ENCODE measurements at regions not wholly inside any gene's neighbourhood (a gene's known extent, or its start where the extent isn't known, plus 50 kb on each side); places are given as distances from the start of the nearest gene placed in this dataset.

GRCh38 chr7:156021471-156021870, 209.2 kb upstream of the SHH start:
- no peak overlapping the region for H3K27ac Mint-ChIP-seq (ENCODE audit: unreplicated experiment)
- H3K27me3 Mint-ChIP-seq (ENCODE audit: low read depth), result peaks cover 3% of the 10 kb centered on the region
- no peak overlapping the region for H3K4me3 Mint-ChIP-seq
- DNase-seq (ENCODE audit: low read depth, low spot score), result no peak
- TF ChIP-seq, protein P1, sequence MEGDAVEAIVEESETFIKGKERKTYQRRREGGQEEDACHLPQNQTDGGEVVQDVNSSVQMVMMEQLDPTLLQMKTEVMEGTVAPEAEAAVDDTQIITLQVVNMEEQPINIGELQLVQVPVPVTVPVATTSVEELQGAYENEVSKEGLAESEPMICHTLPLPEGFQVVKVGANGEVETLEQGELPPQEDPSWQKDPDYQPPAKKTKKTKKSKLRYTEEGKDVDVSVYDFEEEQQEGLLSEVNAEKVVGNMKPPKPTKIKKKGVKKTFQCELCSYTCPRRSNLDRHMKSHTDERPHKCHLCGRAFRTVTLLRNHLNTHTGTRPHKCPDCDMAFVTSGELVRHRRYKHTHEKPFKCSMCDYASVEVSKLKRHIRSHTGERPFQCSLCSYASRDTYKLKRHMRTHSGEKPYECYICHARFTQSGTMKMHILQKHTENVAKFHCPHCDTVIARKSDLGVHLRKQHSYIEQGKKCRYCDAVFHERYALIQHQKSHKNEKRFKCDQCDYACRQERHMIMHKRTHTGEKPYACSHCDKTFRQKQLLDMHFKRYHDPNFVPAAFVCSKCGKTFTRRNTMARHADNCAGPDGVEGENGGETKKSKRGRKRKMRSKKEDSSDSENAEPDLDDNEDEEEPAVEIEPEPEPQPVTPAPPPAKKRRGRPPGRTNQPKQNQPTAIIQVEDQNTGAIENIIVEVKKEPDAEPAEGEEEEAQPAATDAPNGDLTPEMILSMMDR (conservative IDR thresholded peaks at IDR 0.05), result no peak
- peaks cover 11% of the 10 kb centered on the region for H3K4me1 Mint-ChIP-seq
- peaks cover 3% of the 10 kb centered on the region for H3K9me3 Mint-ChIP-seq
- H3K36me3 Mint-ChIP-seq (ENCODE audit: low read depth), result no peaks in the 10 kb centered on the region

DNA sequence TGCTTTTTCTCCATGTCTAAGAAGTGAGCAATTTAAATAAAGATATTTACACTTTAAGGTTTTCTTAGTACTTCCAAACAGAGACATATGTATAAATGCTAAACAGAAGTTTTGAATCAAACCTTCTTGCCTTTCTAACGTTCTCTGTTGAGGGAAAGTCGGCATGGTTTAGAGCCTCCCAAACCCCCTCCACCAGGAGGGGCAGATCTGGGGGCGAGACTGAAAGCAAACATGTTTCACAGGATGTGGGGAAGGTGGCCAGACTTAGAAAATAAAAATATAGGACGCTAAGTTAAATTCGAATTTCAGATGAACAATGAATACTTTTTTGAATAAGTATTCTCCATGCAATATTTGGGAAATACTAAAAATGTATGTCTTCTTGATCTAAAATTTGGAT, 208.3 kb upstream of the SHH start:
- no peaks in the 10 kb centered on the region for H3K36me3 Mint-ChIP-seq (ENCODE audit: low read depth)
- H3K9me3 Mint-ChIP-seq, result peaks cover 5% of the 10 kb centered on the region
- no peak for DNase-seq (ENCODE audit: low read depth, low spot score)
- TF ChIP-seq, protein P1 (conservative IDR thresholded peaks at IDR 0.05), result no peak
- H3K4me3 Mint-ChIP-seq, result no peak overlapping the region
- no peak overlapping the region for H3K27ac Mint-ChIP-seq (ENCODE audit: unreplicated experiment)
- peaks cover 11% of the 10 kb centered on the region for H3K4me1 Mint-ChIP-seq
- peaks cover 3% of the 10 kb centered on the region for H3K27me3 Mint-ChIP-seq (ENCODE audit: low read depth)

DNA sequence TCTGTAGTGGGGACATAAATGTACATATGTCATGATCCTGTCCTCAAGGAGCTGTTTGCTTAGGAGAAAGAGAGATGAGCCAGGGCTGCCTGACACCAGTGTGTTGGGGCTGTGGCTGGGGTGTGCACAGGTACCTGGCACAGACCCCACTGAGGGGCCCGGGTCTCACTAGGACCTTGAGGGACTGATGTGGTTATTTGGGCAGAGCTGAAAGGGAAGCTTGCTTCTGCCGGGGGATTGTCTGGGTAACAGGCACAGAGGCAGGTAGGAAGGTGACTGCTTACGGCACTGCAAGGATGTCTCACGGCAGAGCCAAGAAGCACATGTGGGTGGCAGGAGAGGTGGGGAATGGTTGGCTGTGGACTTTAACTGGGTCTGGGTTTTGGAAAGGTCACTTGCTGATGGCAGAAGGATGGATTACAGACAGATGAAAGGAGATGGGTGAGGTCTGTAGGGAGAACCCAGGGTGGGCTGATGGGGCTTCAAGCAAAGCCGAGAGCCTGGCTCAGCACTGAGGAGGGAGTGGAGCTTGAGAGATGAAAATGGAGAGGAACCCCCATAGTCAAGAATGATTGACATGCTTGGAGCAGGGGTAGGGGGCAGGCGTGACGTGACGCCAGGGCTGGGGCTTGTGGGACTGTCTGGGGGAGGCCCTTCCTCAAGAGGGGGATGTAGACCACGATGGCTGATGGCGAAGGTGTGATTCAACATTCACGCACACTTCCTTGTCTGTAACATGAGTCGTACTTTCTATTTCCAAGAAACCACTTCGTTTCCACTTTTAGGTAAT, 207.7 kb upstream of the SHH start:
- Mint-ChIP-seq H3K36me3 (ENCODE audit: low read depth) (no peaks in the 10 kb centered on the region), H3K4me3 (no peak overlapping the region), H3K9me3 (peaks cover 5% of the 10 kb centered on the region), H3K27ac (ENCODE audit: unreplicated experiment) (no peak overlapping the region), H3K4me1 (peaks cover 11% of the 10 kb centered on the region), H3K27me3 (ENCODE audit: low read depth) (peaks cover 3% of the 10 kb centered on the region)
- TF ChIP-seq, protein P1 (conservative IDR thresholded peaks at IDR 0.05), result no peak
- no peak for DNase-seq (ENCODE audit: low read depth, low spot score)

GRCh38 chr7:156019308-156019707, 207.0 kb upstream of the SHH start:
- Mint-ChIP-seq H3K9me3 (peaks cover 5% of the 10 kb centered on the region), H3K4me1 (peaks cover 6% of the 10 kb centered on the region), H3K4me3 (no peak overlapping the region), H3K27ac (ENCODE audit: unreplicated experiment) (no peak overlapping the region), H3K27me3 (ENCODE audit: low read depth) (peaks cover 3% of the 10 kb centered on the region), H3K36me3 (ENCODE audit: low read depth) (no peaks in the 10 kb centered on the region)
- DNase-seq (ENCODE audit: low read depth, low spot score), result no peak
- TF ChIP-seq, protein P1 (conservative IDR thresholded peaks at IDR 0.05), result no peak

DNA sequence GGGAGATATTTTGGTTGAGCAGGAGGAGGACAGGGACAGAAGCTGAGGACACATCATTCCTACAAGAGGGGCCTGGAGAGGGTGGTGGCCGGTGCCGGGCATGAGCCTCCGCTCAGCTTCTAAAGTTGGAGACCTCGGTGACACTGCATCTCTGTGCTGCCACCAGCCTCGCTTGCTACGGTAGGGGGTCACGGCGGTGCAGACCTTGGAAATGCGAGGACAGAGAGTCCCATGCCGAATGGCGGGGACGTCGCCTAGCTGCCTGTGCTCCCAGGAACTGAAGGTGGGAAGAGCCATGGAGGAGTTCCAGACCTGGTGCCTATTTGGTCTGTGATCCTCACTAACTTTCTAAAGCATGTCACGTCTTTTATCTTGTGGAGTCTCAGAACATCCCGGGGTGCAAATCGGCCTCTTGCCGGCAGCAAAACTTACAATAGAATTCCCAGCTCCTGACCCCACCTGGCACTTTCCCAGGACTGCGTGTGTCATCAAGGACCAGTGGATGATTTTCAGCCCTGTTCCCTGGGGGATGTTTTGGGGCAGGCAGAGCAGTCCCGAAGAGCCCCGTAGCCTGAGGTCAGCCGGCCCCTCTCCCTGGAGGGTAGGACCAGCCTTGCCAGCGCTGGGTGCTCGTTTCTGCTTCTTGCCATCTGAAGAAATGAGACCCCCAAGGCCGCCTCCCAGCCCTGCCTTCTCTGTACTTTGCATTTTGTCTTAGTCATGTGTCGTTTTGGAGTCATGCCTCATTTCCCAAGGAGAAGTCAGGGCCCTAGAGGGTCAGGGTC, 205.8 kb upstream of the SHH start:
- Mint-ChIP-seq H3K36me3 (ENCODE audit: low read depth) (no peaks in the 10 kb centered on the region), H3K27ac (ENCODE audit: unreplicated experiment) (no peak overlapping the region), H3K4me1 (no peaks in the 10 kb centered on the region), H3K4me3 (no peak overlapping the region), H3K9me3 (peaks cover 5% of the 10 kb centered on the region), H3K27me3 (ENCODE audit: low read depth) (peaks cover 3% of the 10 kb centered on the region)
- TF ChIP-seq, protein P1 (conservative IDR thresholded peaks at IDR 0.05), result no peak
- no peak for DNase-seq (ENCODE audit: low read depth, low spot score)
